GM21381 (cell line): ENCODE measurements at regions not wholly inside any gene's neighbourhood (a gene's known extent, or its start where the extent isn't known, plus 50 kb on each side); places are given as distances from the start of the nearest gene placed in this dataset.

Source experiments
- ATAC-seq: cut with Tn5 transposase; IDR thresholded peaks from one replicate; pipeline ENCODE4 v1.9.1; 2021; ENCODE audit warnings: mild to moderate bottlenecking, moderate library complexity; ENCODE audit not compliant: unreplicated experiment

DNA sequence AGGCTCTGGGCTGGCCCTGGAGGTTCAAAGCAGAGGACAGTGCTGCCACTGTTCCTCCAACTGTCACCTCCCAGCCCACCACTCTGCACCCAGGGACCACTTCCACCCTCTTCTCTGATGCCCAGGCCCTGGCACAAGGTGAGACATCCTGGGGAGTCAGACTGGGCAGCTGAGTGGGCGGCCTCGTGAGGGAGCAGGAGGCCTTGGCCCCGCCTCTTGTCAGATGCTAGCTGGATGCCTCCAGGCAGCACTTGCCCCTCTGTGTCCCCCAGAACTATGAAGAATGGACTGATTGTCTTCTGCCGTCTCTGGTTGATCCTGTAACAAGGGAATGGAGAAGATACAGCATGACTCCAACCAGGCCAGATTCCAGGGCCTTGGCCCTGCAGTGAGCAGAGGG is 191.0 kb upstream of the LINGO1 start:
- ATAC-seq, result no peak

- ATAC-seq, result no peak
Observed at GRCh38 chr15:77822631-77823230, 190.0 kb upstream of the LINGO1 start.

DNA sequence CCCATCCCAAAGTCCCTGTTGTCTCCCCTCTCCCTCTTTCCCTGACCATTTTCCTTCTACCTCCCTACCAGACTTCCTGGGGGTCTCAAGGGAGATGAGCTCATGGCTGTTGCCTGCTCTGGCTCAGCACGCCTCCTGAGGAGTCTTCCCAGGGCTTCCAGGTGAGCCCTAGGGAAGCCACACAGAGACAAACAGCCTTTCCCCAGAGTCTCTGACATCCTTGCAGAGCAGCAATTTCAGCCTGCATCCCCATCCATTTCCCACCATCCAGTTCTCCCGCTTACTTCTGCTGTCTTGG is 189.2 kb upstream of the LINGO1 start:
- no peak for ATAC-seq

GRCh38 chr15:77821188-77821958 is 188.7 kb upstream of the LINGO1 start:
- ATAC-seq, result no peak

DNA sequence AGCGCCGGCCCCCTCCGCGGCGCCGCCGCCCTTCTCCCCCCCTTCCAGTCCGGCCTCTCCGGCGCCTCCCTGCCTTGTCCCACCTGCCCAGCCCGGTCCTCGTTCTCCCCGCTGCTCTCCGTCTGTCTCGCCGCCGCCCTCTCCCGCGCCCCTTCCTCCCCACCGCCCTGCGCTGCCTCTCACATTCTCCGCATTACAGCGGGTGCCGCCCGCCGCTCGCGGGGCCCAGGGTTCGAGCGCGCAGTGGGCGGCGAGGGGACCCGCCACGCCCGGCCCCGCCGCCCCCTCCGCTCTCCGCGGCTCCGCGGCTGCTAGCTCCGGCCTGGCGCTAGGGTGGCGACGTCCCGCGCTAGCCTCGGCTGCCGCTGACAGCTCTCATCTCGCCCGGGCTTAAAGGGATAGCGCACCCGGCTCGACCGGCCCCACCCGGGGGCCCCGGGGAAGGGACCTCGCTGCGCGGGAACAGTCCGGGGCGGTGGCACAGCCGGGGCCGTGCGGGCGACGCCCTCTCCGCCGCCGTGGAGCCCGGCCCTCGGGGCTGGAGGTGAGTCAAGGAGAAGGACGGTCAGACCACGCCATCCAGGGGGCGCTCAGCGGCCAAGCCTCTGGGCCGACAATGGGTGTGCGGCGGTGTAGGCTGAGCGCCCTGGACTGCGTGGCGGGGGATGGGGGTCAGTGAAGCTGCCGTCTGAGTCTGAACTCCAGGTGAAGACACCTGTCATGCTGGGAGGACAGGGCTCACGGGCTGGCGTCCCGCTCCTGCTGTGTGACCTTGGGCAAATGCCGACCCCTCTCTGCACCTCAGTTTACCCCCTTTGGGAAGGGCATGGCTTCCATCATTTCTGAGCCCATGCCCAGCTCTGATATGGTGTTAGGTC is 187.4 kb upstream of the LINGO1 start:
- ATAC-seq, result no peak

- no peak for ATAC-seq
Observed at GRCh38 chr15:77819048-77819850, 186.5 kb upstream of the LINGO1 start.

- no peak for ATAC-seq
Observed at GRCh38 chr15:77818484-77819047, 185.9 kb upstream of the LINGO1 start.

DNA sequence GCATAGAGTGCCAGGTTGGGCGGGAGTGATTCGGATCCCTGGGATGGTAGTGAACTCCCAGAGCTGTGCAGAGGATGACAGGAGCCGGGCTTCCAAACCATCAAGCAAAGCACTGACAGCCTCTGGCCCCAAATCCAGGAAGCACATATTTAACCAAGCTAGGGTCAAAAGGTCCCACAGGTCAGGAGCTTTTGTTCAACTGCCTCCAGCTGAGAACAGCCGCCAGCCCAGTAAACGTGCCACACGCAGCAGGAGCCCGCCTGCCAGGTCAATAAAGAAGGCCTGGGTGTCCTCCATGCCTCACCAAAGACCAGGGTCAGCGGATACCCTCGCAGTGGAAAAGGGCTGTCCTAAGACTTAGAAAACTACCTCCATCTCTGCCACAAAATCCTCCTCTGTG is 184.7 kb upstream of the LINGO1 start:
- no peak for ATAC-seq

DNA sequence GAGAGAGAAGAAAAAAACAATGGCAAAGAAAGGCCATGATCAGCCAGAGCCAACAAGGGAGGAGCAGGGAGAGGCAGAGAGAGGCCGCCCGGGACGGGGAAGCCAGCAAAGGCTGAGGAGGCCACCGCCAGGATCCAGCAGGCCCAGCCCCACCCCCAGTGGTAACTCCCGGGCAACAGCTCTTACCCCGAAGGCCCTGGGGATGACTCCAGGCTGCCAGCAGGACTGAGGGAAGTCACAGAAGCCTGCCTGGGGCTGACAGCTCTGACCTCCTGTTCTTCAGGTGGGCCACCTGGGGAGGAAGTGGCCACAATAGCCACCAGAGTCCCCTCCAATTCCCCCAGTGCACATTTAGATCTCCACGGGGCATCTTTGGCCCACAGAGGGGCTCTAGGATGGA is 184.3 kb upstream of the LINGO1 start:
- no peak for ATAC-seq

DNA sequence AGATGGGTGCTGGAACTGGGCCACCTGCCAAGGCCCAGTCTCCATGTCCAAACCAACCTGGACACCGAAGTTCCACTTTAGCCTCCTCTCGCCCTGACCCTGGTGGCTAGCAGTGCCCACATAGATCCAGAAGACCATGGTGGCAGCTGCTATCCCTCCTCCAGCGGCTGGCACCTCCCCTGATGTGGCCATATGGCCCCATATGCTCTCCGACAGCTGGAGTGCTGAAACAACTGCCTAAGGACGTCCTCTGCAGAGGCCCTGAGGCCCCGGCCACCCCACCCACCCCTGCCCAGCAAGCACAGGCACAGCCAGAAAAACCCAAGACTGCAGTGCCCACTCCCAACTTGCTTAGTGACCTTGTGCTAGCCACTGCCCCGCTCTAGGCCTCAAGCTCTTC is 182.3 kb upstream of the LINGO1 start:
- no peak for ATAC-seq

GRCh38 chr15:77812664-77813063 is 180.0 kb upstream of the LINGO1 start:
- ATAC-seq, result no peak

GRCh38 chr15:77811270-77811669 is 178.6 kb upstream of the LINGO1 start:
- no peak for ATAC-seq

GRCh38 chr15:77810130-77810571 is 177.4 kb upstream of the LINGO1 start:
- ATAC-seq, result no peak

GRCh38 chr15:77808581-77809177 is 176.0 kb upstream of the LINGO1 start:
- no peak for ATAC-seq

- no peak for ATAC-seq
Observed at GRCh38 chr15:77808075-77808474, 175.4 kb upstream of the LINGO1 start.

- no peak for ATAC-seq
Observed at GRCh38 chr15:77807611-77808010, 174.9 kb upstream of the LINGO1 start.

DNA sequence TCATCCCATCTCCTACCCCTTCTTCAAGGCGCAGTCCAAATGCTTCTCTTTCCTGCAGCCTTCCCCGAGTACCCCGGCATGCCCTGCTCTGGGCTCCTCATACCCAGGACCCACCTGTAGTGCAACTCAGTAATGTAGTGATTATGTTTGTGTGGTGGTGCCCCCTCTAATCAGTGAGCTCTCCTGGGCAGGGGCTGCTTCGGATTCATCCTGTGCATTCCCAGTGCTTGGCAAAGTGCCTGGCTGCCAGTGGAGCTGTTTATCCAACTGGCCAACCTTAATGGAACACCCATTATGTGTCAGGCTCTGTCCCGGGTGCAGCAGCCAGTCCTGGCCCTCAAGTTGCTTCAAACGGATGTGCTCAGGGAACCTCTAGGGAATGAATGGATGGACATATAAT is 174.4 kb upstream of the LINGO1 start:
- ATAC-seq, result no peak

- ATAC-seq, result no peak
Observed at GRCh38 chr15:77804210-77804609, 171.5 kb upstream of the LINGO1 start.

DNA sequence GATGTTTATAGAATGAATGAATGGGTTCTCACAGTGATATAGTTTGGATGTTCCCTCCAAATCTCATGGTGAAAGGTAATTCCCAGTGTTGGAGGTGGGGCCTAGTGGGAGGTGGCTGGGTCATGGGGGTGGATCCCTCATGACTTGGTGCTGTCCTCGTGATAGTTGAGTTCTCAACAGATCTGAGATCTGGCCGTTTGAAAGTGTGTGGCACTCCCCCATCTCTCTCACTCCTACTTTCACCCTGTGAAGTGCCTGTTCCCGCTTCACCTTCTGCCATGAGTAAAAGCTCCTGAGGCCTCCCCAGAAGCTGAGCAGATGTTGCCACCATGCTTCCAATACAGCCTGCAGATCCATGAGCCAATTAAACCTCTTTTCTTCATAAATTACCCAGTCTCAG is 170.8 kb upstream of the LINGO1 start:
- no peak for ATAC-seq

DNA sequence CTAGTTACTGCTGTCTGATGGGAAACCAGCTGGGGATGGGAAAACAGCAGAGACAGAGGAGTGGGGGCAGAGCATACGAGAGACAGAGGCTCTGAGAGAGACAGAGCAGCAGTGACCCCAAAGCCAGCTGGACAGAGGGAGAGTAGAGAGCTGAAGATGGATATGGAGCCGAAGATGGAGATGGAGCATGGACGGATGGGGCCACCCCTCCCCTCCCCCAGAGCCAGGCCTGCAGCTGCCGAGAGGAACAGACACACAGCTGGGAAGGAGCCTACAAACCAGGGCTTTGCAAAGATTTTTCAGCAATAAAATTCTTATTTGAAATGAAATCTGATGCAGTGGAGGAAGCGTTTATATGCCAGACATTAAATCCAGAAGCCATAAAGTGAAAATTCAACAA is 167.6 kb upstream of the LINGO1 start:
- ATAC-seq, result no peak
